Fibroblast of lung (primary cell): ENCODE measurements at regions not wholly inside any gene's neighbourhood (a gene's known extent, or its start where the extent isn't known, plus 50 kb on each side); places are given as distances from the start of the nearest gene placed in this dataset.

Experiments
- DNase-seq, 2 donors: peaks; one replicate each; pipeline versions ENCODE4 v3.0.0 to v3.0.0-alpha.2; 2010; ENCODE audit warnings: low read depth in 2 of 2
- H2AFZ ChIP-seq: 2 replicates; pipeline ENCODE4 v1.5.1; 2012; ENCODE audit warnings: low read length, control low read depth, inconsistent platforms
- H3K27ac ChIP-seq: 2 replicates; pipeline ENCODE4 v1.5.1; 2011; ENCODE audit warnings: low read length, control low read depth; ENCODE audit not compliant: insufficient read depth
- H3K27me3 ChIP-seq: 2 replicates; pipeline ENCODE4 v1.5.1; 2011; ENCODE audit warnings: mild to moderate bottlenecking, low read length; ENCODE audit not compliant: control insufficient read depth, insufficient read depth
- H3K36me3 ChIP-seq: 2 replicates; pipeline ENCODE4 v1.5.1; 2011; ENCODE audit warnings: low read length; ENCODE audit not compliant: control insufficient read depth, insufficient read depth
- H3K4me1 ChIP-seq: 2 replicates; pipeline ENCODE4 v1.5.1; 2011; ENCODE audit warnings: low read length; ENCODE audit not compliant: control insufficient read depth, insufficient read depth; ENCODE audit errors: extremely low read depth
- H3K4me2 ChIP-seq: 2 replicates; pipeline ENCODE4 v1.5.1; 2011; ENCODE audit warnings: low read length, control low read depth; ENCODE audit not compliant: insufficient read depth; ENCODE audit errors: extremely low read depth
- H3K4me3 ChIP-seq, 4 experiments: fragments of 200-600 bp in 1 of 4; sonication (generic) in 1 of 4; replicated peaks in 1 of 4; 2 replicates each; pipeline ENCODE4 v1.5.1; 2011 to 2016; ENCODE audit warnings: low read length in 4 of 4, low read depth in 3 of 4, mild to moderate bottlenecking in 3 of 4, control low read depth in 2 of 4, inconsistent platforms in 1 of 4, mixed read lengths in 1 of 4; ENCODE audit not compliant: insufficient read depth in 1 of 4; ENCODE audit errors: control extremely low read depth in 1 of 4
- H3K79me2 ChIP-seq: 2 replicates; pipeline ENCODE4 v1.5.1; 2012; ENCODE audit warnings: mild to moderate bottlenecking, low read length, inconsistent platforms; ENCODE audit not compliant: control insufficient read depth, insufficient read depth
- H3K9ac ChIP-seq: 2 replicates; pipeline ENCODE4 v1.5.1; 2011; ENCODE audit warnings: mild to moderate bottlenecking, low read length, control low read depth; ENCODE audit not compliant: insufficient read depth
- H3K9me3 ChIP-seq: 2 replicates; pipeline ENCODE4 v1.5.1; 2012; ENCODE audit warnings: low read depth, low read length; ENCODE audit not compliant: control insufficient read depth, insufficient read depth
- H4K20me1 ChIP-seq: 2 replicates; pipeline ENCODE4 v1.5.1; 2011; ENCODE audit warnings: low read length; ENCODE audit not compliant: control insufficient read depth, insufficient read depth; ENCODE audit errors: extremely low read depth
- CTCF ChIP-seq, 2 donors: IDR thresholded peaks in 1 of 2; conservative IDR thresholded peaks in 1 of 2; 1 replicate in 1 of 2; 2 replicates in 1 of 2; pipeline ENCODE4 v1.5.1; 2011 to 2012; ENCODE audit warnings: low read length in 2 of 2, control low read depth in 1 of 2, inconsistent platforms in 1 of 2, low read depth in 1 of 2, mild to moderate bottlenecking in 1 of 2
- EZH2 ChIP-seq: IDR thresholded peaks from 2 replicates; pipeline ENCODE4 v1.5.1; 2012; ENCODE audit warnings: low read length, control low read depth, mild to moderate bottlenecking; ENCODE audit errors: missing control alignments

DNA sequence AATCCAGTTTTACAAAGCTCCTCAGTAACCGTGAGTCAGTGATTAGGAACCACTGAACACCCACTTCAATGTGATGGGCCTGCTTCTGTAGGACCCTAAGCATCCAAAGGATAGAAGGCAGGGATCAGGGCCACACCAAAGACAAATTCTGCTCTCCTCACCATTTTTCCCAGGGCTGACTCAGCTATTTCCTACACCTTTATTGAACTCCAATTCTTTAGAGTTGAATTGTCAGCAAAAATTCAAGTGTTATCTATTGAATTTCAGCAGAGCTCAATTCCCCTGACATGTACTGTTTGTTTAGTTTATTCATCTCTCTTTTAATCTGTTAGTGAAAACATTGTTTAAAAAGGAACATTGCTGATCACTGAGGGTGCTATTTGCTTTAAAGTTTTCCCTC, 457.7 kb upstream of the TMPO start:
- Histone ChIP-seq H3K79me2 (no peaks in the 10 kb centered on the region), H3K4me2 (no peak overlapping the region), H2AFZ (no peak overlapping the region), H3K9ac (no peak overlapping the region), H3K4me1 (no peaks in the 10 kb centered on the region), H3K36me3 (no peaks in the 10 kb centered on the region), H3K27me3 (no peaks in the 10 kb centered on the region), H4K20me1 (no peaks in the 10 kb centered on the region), H3K27ac (no peak overlapping the region), H3K9me3 (no peaks in the 10 kb centered on the region), H3K4me3 (no peak overlapping the region)
- TF ChIP-seq CTCF (conservative IDR thresholded peaks at IDR 0.05 in 1 of 2, IDR thresholded peaks at IDR 0.05 in 1 of 2; ENCODE audit: low read depth in 1 of 2, low read length in 2 of 2) = no peak
- TF ChIP-seq EZH2 = no peak
- DNase-seq = no peak

GRCh38 chr12:98058213-98058612, 457.2 kb upstream of the TMPO start:
- Histone ChIP-seq H3K79me2 (no peaks in the 10 kb centered on the region), H3K4me3 (no peak overlapping the region), H3K36me3 (no peaks in the 10 kb centered on the region), H3K27ac (no peak overlapping the region), H3K27me3 (no peaks in the 10 kb centered on the region), H3K4me1 (no peaks in the 10 kb centered on the region), H2AFZ (no peak overlapping the region), H3K9ac (no peak overlapping the region), H3K9me3 (no peaks in the 10 kb centered on the region), H4K20me1 (no peaks in the 10 kb centered on the region), H3K4me2 (no peak overlapping the region)
- no peak for DNase-seq
- no peak for TF ChIP-seq CTCF (conservative IDR thresholded peaks at IDR 0.05 in 1 of 2, IDR thresholded peaks at IDR 0.05 in 1 of 2; ENCODE audit: low read depth in 1 of 2, low read length in 2 of 2)
- TF ChIP-seq EZH2 = no peak

DNA sequence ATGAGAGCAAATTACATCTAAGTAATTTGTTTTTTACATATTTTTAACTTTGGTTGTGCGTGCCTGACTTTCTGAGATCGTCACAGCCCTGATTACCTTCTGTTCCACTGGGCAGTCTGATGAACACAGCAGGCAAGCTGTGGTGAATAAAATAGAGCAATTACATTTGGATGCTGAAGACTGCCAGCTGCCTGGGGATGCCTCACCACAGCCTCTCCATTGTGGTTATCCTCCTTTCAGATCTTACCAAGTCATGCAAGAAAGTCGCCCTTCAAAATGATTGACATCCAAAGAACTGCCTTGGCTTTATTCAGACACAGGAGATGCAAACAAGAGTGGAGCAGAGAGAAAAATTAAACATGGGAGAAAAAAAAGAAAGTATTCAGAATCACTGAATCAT, 456.6 kb upstream of the TMPO start:
- H3K27ac ChIP-seq = no peak overlapping the region
- peak in 1 of 2 donors; percentile 1 for DNase-seq
- TF ChIP-seq CTCF (conservative IDR thresholded peaks at IDR 0.05 in 1 of 2, IDR thresholded peaks at IDR 0.05 in 1 of 2; ENCODE audit: low read depth in 1 of 2, low read length in 2 of 2) = no peak
- TF ChIP-seq EZH2 = no peak
- no peaks in the 10 kb centered on the region for H3K27me3 ChIP-seq
- H2AFZ ChIP-seq = no peak overlapping the region
- no peaks in the 10 kb centered on the region for H3K79me2 ChIP-seq
- H3K4me2 ChIP-seq = no peak overlapping the region
- no peak overlapping the region for H3K4me3 ChIP-seq
- H3K9ac ChIP-seq = no peak overlapping the region
- no peaks in the 10 kb centered on the region for H3K4me1 ChIP-seq
- no peaks in the 10 kb centered on the region for H3K9me3 ChIP-seq
- H3K36me3 ChIP-seq = no peaks in the 10 kb centered on the region
- no peaks in the 10 kb centered on the region for H4K20me1 ChIP-seq
